Hematopoietic multipotent progenitor cell (in vitro differentiated cells): ENCODE measurements at regions not wholly inside any gene's neighbourhood (a gene's known extent, or its start where the extent isn't known, plus 50 kb on each side); places are given as distances from the start of the nearest gene placed in this dataset.
A peak's percentile ranks its signal among the peaks of the same experiment; 100 is the strongest.

Source experiments
- DNase-seq, 3 donors: peaks; one replicate each; pipeline ENCODE4 v3.0.0-alpha.2; 2011 to 2015; ENCODE audit warnings: low read depth in 2 of 3, low spot score in 2 of 3

DNA sequence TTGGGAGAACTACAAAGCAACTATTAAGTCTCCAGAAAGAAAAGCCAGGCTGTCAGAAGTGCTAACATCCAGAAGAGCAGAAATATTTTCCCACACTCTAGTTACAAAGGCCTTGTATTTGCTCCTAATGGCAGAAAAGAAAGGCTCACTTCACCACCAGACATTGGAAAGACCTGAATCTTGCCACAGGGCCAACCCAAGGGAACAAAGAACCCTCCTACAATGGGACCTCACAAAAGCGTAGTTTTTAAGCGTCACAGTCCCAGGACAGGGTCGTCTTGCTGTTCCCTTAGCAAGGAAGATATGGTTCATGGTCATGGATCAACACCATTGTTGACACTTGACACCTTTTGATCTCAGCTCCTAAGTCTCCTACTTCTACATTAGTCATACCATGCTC is 119.1 kb downstream of the RPS29 start:
- no peak for DNase-seq

DNA sequence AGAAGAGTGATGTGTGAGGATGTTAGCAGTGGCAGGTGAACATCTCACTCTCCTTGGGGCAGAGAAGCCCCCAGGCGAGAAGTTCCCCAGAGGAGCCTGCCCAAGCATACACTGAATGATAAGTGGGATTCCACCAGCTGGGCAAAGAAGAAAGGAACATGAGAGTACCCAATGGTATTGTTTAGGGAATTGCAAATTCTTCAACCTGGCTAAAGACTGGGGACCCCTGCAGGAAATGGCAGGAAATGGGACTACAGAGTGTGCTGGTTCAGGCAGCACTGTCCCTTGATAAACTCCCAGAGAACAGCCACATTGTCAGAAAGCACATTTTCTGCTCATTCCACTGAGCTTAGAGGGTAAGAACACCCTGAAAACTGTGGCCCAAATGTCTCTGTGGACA is 121.3 kb downstream of the RPS29 start:
- DNase-seq, result no peak

DNA sequence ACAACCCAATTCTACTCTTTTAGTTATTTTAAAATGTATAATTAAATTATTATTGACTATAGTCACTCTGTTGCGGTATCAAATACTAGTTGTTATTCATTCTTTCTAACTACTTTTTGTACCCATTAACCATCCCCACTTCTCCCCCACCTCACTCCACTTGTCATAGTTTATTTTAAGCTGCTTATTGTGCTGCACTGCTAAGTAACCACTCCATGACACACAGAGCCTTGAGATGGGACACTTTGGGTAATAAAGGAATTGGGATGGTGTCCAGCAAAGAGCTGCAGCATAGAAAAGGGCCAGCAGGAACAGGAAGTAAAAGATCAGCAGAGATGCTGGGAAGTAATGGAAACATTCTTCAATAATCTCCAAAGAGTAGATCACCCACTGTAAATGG is 123.0 kb downstream of the RPS29 start:
- no peak for DNase-seq

DNA sequence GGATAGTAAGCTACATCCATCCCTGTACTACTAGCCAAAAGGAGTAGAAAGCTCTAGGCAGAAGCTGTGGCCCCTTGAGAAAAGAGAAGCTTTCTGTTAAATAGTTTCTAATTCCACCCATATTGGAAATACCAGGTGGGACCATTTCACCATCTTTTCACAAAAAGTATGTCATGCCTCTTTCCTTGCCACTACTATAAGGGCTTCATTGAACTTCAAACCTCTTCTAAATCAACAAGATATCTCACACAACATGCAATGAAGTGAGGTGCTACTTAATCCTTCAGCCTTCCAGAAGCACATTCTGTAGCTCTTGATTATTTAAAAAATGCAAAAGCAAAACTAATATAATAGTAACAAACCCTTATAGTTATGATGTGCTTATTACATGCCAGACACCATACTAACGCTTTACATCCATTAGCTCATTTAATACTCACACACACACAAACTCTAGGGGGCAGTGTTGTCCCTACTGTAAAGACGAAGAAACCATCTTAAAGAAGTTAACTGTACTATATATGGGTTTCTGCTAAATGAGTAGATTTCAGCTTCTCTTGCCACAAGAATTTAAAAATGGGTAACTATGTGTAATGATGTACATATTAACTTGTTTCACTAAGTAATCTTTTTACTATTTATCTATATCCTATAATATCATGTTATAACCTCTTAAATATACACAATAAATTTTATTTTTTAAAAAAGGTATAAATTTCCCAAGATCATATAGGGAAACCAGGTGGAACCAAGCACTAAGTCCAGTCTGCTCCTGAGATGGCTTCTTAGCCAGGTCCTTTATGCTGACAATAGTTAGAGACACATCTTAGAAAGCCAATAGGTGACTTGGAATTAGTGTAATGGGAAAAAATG is 124.4 kb downstream of the RPS29 start:
- peak; percentile 42 to 93 (median 84) for DNase-seq

DNA sequence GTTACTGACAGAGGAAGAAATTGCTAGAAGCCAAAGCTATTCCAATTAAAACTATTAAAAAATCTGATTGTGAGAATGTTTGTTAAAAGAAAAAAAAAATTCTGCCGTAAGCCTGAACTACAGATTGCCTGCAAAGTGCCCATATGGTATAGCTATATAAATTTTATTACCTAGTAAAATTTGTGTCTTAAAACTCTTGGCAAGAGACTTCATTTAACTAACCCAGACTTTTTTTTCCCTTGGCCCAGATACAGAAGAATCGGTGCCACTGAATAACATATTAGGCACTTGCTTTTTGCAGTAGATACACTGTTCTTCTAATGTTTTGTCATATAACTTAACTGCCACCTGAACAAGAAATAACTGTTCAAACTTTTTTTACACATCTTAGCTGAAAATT is 125.5 kb downstream of the RPS29 start:
- DNase-seq, result no peak

DNA sequence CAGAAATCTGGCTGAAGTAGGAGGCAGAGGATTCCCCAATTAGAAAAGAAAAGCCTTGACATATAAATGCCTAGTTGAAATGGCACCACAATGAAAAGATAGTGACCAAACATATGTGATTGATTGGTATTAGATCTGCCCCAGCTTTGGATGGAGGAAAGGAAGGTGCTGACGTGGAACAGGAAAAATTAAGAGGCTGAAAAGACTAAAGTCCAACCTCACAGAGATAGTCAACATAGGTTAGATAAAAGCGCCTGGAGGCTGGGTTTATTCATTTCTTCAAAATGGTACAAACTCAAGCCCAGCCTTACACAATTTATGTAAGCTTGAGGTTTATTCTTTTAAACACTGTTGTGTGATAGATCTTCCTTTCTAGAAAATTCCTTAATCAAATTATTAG is 129.6 kb downstream of the RPS29 start:
- DNase-seq, result no peak

DNA sequence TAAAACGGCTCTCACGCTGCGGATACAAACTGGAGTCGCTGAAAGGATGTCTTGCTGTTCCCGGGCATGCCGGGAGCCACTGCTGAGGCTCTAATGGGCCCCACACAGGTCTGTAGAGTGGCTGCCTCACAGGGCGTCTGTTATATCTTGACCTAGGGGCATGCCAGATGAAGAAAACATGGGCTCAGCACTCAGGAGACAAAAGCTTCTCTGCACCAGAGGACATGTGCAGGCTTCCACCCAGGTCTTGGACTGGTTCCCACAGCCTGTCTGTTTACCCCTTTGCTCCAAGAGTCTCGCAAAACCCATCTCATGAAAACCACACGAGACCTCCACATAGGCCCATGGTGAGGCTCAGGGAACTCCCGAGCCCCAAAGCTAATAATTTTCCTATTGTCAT is 134.2 kb downstream of the RPS29 start:
- DNase-seq, result no peak

DNA sequence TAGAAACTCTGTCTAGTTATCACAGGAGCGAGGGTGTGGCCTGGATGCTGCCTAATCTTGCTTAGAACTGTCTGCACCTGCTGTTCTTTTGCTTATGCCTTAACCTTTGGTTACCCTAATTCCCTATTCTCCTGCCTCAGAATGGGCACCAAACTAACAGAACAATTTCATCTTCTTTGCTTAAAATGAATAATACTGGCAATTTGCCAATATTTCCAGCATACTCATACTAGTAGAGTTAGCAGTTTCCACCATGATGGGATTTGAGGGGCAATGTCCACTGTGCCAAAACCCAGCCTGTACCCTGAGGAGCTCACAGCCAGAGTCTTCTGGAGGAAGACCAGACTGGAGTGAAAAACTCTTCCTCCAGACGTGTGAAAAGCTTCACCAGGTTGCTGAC is 136.4 kb downstream of the RPS29 start:
- DNase-seq, result no peak

DNA sequence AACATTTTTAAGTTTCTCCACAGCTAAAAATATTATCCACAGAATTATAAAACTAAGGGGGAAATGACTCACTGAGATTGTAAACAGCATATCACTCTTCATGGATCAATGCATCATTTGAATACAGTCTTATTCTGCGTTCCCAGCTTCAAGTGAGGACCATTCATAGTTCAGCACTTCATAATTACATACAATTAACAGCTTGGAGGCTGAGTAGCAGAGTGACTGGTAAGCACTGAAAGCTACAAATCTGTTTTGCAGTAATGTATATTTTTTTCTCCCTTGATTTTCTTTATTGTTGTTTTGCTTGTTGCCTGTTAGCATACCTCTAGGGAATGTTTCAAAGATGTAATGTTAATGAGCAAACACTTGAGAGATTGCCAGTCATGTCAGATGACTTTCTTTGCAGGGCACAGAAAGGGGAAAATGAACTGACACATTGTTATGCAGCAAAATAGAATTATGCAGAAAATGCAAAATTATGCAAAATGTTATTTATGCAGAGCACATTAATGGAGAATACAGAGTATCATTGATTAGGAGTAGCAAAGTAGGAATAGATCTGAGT is 138.6 kb downstream of the RPS29 start:
- no peak for DNase-seq

DNA sequence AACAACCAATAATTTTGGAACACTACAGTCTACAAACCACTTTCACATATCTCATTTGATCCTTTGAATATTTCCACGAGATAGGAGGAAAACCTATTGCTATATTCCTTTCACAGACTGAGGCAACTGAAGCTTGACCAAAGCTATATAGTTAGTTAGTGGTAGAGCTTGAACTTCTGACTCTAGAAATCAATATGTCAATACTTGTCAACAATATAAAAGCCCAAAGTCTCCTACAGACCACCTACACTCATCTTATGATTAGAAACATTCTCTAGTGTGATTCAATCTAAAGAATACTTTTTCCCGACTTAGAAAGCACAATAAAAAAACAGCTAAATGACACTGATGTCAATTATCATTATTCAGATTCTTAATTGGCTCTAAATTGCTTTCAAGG is 139.4 kb downstream of the RPS29 start:
- no peak for DNase-seq

DNA sequence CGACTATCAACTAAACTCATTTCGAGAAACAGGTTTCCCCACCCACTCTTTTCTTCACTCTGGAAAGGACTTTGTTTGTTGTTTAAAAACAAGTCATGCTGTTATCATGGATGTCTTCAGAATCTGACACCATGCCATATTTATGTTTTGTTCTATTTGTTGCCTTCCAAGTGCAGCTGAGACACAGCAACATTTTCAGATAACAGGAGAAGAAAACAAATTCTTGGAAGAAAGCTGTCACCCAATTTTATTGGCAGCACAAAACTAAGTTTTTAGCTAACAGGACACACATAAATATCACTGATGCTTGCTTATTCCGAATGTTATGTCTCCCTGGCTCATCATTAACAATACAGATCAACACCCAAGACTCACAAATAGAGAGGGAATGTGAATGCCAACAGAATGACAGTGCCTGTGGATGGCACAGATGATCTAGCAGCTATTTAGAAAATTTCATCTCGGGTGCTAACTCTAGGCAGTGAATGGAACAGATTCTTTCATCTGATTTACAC is 147.9 kb downstream of the RPS29 start:
- no peak for DNase-seq

DNA sequence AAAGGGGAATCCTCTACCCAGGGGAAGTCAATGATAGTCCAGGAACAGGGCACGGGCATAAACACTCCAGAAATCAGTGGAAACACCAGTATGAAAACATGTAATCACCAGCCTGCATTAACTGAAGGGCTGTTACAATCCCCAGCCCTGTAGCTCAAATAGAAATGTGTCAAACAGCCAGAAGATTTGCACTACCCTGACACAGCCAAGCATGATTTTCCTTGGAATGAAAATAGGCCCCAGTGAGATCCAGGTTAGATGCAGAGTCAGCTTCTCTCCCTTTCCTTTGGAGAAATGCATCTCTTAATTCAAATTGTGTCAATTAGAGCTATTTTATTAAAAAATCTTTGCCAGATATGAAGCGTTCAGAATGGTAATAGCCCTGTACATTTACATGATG is 158.1 kb downstream of the RPS29 start:
- no peak for DNase-seq

DNA sequence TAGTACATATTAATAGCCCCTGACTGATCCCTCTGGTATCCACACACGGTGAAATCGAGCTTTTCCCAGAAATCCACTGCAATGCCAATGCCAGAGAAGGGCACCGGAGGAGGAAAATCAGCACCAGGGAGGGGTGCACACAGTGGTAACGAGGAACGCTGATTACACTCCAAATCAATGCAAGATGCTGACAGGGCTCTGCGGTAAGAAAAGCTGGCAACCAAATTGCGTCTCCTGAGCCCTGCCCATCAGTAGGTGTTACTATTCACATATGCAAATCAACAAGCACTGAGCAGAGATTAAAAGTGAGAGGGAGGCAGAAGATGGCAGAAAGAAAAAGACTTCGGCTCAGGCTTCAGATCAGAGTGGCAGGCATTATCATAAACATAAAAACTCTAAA is 159.1 kb downstream of the RPS29 start:
- DNase-seq, result no peak

DNA sequence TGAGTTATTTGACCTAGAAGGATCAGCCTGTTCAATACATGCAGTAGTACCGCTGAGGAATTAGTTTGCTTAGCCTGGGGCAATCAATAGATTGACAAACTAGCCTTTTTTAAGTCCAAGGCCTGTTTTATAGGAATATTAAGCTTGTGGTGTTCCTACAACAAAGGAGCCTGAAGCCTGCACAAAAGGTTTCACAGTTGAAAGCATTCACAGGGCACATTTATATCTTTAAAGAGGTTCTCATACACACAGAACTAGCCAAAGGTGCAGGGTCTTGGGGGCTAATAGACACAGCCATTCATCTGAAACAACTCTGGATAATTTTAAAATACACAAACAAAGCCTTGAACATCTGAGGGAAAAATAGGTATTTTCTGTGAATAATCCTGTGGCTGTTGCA is 160.3 kb downstream of the RPS29 start:
- DNase-seq, result no peak

DNA sequence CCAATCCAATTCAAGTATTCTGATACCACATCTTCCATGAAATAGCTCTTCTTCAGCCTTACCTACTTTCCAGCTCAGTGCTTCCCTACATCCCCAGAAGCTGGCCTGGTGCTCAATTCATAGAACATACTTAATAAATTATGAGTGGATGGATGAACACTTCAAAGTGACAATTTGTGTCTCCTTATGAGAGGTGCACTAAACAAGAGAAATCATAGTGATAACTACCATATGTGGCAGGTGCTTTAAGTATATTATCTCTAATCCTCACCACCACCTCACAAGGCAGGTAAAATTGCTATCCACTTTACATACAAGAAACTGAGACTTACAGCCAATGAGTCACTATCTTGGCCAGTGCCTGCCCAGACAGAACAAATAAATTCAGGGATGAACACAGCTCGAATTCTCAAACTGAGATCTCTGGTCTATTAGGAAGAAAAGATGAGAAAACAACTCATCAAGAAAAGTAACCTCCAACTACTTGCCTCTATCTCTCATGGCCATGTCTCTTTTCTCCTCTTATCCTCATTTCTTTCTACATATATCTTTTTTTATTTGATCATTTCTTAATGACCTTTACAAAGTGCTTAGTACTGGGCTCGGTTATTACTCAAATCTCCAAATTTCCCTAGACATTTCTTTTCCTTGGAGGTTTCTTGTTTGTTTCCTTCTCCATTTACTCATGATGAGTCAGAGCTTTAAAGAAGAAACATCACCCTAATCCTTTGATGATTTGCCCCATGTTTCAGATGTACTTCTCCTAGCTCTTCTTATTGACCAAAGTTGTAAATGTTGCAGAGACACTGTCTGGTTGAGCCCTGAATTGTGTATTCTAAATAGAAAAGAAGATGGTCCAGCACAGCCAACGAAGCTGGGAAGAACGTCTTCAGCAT is 161.5 kb downstream of the RPS29 start:
- DNase-seq, result no peak

DNA sequence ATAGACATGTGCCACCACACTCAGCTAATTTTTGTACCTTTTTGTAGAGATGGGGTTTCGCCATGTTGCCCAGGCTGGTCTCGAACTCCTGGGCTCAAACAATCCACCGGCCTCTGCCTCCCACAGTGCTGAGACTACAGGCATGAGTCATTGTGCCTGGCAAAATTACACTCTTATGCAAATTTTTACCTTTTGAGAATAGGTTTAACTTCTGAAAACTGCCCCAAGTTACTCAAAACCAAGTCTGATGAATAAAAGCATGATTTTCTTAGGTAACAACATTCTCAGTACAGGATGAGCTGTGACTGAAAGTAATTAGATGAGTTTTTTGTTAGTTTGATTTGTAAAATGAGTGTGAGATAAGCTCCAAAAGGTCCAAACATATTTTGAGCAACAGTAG is 166.0 kb downstream of the RPS29 start:
- no peak for DNase-seq

DNA sequence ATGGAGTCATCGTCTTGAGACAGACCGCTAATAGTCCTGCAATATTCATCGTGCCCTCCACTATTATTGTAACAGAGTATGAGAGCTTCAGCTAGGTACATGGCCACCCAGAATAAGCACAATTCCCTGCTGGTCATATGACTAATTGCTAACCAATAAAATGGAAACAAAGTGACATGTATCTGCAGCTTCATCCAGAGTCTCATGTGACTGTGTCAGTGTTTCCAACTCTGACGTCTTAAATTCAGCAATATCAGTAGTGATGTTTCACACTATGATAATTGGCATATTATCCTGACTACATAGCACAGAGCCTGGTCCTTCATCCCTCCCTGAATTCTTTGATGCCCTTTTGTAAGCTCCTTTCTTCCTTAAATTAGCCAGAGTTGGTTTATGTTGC is 167.4 kb downstream of the RPS29 start:
- DNase-seq, result no peak

DNA sequence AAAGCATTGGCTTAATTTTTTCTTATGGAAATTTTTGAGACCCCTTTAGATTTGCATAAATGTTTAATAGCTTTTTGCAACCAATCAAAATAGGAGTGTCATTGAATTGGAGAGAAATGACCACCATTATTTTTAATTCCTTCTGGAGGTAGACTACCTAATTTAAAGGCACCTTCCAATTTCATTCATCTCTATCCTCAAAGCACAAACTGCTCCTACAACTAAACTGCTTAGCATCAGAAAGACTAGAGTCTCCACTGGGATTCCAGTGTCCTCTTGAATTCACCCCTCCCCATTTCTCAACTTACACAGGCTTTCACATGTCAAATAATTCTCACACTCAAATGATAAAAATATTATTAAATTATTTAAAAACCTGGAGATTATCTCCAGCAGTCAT is 168.4 kb downstream of the RPS29 start:
- no peak for DNase-seq

DNA sequence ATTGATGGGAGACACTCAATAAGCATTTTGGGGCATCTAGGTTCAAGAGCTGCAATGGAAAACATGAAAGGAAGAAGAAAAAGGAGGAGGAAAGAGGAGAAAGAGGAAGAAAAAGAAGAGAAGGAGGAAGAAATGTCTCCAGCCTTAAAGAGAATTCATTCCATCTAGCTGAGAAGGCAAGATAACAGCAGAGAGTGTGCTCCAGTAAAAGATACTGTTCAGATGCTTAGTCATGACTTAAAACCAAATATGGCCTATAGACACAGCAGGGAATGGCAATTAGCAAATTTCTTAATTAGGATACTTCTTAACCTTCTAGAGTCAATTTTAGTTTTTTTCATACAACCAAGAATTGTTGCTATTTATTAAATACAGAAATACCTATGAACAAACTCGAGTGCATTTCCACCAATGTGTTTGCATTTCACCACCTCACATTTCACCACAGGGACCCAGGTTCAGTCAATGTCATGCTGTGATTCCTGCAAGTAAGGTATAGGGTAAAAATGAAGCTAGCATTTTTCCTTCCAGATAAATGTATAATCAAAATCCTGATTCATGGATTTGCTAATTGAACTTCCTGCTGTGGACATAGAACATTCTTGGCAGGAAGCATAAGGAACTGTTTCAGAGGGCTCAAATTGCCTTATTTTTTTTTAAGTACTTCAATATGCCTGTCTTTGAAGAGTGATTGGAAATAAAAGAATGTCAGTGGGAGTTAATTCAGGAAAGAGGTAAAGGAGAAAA is 177.8 kb downstream of the RPS29 start:
- DNase-seq, result no peak

DNA sequence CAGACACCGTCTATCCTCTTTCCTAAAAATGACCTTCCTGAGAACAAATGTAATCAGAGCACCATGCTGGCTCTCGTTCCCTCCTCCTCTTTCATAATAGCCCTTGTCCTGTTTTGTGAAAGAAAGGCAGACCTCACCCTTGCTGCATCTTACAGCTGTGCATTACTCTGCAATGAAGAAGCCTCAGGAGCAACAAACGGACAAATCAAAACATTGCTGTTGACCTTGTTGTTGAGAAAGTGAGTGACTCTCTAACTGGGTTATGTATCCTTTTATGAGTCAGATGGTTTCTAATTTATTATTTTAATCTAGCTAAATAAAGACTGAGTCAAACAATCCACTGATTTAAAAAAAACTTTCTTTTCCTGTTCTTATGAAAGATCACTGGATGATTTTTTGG is 180.9 kb downstream of the RPS29 start:
- no peak for DNase-seq

DNA sequence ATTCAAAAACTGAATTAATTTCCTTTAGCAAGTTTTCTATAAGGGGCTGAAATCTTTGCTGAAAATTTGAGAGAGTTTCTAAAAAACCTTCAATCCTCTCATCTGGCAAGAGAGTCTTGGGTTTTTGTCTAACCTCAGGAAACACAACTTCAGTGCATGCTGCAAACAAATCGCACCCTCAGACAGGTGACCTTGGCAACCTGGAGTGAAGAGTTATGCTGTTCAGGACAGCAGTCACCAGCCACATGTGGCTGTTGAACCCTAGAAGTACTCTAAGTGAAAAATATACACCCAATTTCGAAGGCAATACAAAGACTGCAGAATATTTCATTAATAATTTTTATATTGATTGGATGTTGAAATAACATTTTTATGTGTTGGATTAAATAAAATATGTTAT is 184.8 kb downstream of the RPS29 start:
- DNase-seq, result no peak
